H1 (cell line): ENCODE measurements at regions not wholly inside any gene's neighbourhood (a gene's known extent, or its start where the extent isn't known, plus 50 kb on each side); places are given as distances from the start of the nearest gene placed in this dataset.

Source experiments
- CTCF ChIA-PET: fragments of 300-600 bp; sonication (Branson Sonifier 250); formaldehyde crosslinking; loops from one replicate; lab custom pipeline; 2021; ENCODE audit not compliant: partially characterized antibody; lab: Charles Lee
- POLR2A ChIA-PET: fragments of 300-600 bp; sonication (Branson Sonifier 250); formaldehyde crosslinking; loops from one replicate; lab custom pipeline; 2021; ENCODE audit warnings: inconsistent platforms; ENCODE audit not compliant: partially characterized antibody; lab: Charles Lee
- DNase-seq, 2 experiments: peaks; one replicate each; pipeline versions ENCODE4 v3.0.0 to v3.0.0-alpha.2; 2010 to 2022; ENCODE audit warnings: low spot score in 2 of 2, low read depth in 1 of 2, mixed read lengths in 1 of 2
- FAIRE-seq: peaks from 2 replicates; lab custom pipeline; 2011; peaks lifted over from hg19 to GRCh38; lab: Jason Lieb, UNC
- H2AFZ ChIP-seq: 2 replicates; pipeline ENCODE4 v1.8.1; 2012; ENCODE audit warnings: low read length, inconsistent platforms
- H2AK5ac ChIP-seq: 2 replicates; pipeline ENCODE4 v1.6.1; 2013; ENCODE audit warnings: low read depth, low read length
- H2BK120ac ChIP-seq: replicated peaks from 2 replicates; pipeline ENCODE3; 2013; ENCODE audit warnings: low read depth, low read length, inconsistent platforms
- H2BK12ac ChIP-seq: 2 replicates; pipeline ENCODE4 v1.6.1; 2013; ENCODE audit warnings: low read depth, low read length
- H2BK15ac ChIP-seq: 2 replicates; pipeline ENCODE4 v1.6.1; 2013; ENCODE audit warnings: low read length
- H2BK20ac ChIP-seq: 2 replicates; pipeline ENCODE4 v1.6.1; 2013; ENCODE audit warnings: low read length
- H2BK5ac ChIP-seq: 2 replicates; pipeline ENCODE4 v1.6.1; 2013; ENCODE audit warnings: low read depth, low read length
- H3K14ac ChIP-seq: 2 replicates; pipeline ENCODE4 v1.6.1; 2013; ENCODE audit warnings: inconsistent platforms; ENCODE audit not compliant: insufficient read length
- H3K18ac ChIP-seq: 2 replicates; pipeline ENCODE4 v1.6.1; 2013; ENCODE audit warnings: low read length; ENCODE audit errors: extremely low read depth
- H3K23ac ChIP-seq: 2 replicates; pipeline ENCODE4 v1.6.1; 2013; ENCODE audit warnings: inconsistent platforms; ENCODE audit not compliant: insufficient read length
- H3K23me2 ChIP-seq: 2 replicates; pipeline ENCODE4 v1.6.1; 2013; ENCODE audit warnings: low read depth, low read length
- H3K27ac ChIP-seq: 2 replicates; pipeline ENCODE4 v1.6.1; 2011; ENCODE audit warnings: low read depth, low read length, inconsistent platforms
- H3K27me3 ChIP-seq, 4 experiments: replicated peaks in 1 of 4; 1 replicate in 1 of 4; 2 replicates in 3 of 4; pipeline versions ENCODE4 v1.6.1 to v1.8.1; 2011 to 2013; ENCODE audit warnings: low read length in 3 of 4, mild to moderate bottlenecking in 3 of 4, inconsistent platforms in 2 of 4, mixed read lengths in 2 of 4, moderate library complexity in 1 of 4; ENCODE audit not compliant: control insufficient read depth in 3 of 4, insufficient read depth in 3 of 4; ENCODE audit errors: extremely low read depth in 1 of 4
- H3K36me3 ChIP-seq, 4 experiments: 2 replicates each; pipeline versions ENCODE4 v1.6.1 to v1.8.1; 2011 to 2013; ENCODE audit warnings: mild to moderate bottlenecking in 4 of 4, low read length in 3 of 4, moderate library complexity in 2 of 4, control low read depth in 1 of 4, inconsistent platforms in 1 of 4; ENCODE audit not compliant: insufficient read depth in 4 of 4, control insufficient read depth in 2 of 4
- H3K4ac ChIP-seq: replicated peaks from 2 replicates; pipeline ENCODE3; 2013; ENCODE audit warnings: low read length, low read depth, mixed read lengths, inconsistent platforms; ENCODE audit not compliant: insufficient read length
- H3K4me1 ChIP-seq, 4 experiments: replicated peaks in 1 of 4; 1 replicate in 1 of 4; 2 replicates in 3 of 4; pipeline versions ENCODE4 v1.6.1 to v1.8.1; 2011 to 2013; ENCODE audit warnings: low read length in 3 of 4, inconsistent platforms in 2 of 4, mixed read lengths in 1 of 4; ENCODE audit not compliant: insufficient read depth in 4 of 4, control insufficient read depth in 3 of 4
- H3K4me2 ChIP-seq, 2 experiments: 2 replicates each; pipeline versions ENCODE4 v1.6.1 to v1.8.1; 2011 to 2013; ENCODE audit warnings: low read depth in 2 of 2, low read length in 2 of 2, control low read depth in 1 of 2, inconsistent platforms in 1 of 2, mild to moderate bottlenecking in 1 of 2; ENCODE audit not compliant: insufficient read depth in 1 of 2
- H3K4me3 ChIP-seq, 4 experiments: fragments of 200-600, 300-600 bp in 1 of 4; sonication (generic), shearing (Covaris generic), sonication (Bioruptor Twin) in 1 of 4; 2 replicates each; pipeline versions ENCODE4 v1.5.1 to v1.8.1; 2011 to 2016; ENCODE audit warnings: low read length in 4 of 4, low read depth in 3 of 4, control low read depth in 2 of 4, inconsistent platforms in 2 of 4, mild to moderate bottlenecking in 2 of 4, mixed read lengths in 1 of 4, moderate library complexity in 1 of 4; ENCODE audit not compliant: insufficient read depth in 2 of 4; ENCODE audit errors: extremely low read depth in 1 of 4
- H3K56ac ChIP-seq: replicated peaks from 2 replicates; pipeline ENCODE3; 2013; ENCODE audit warnings: low read depth, mild to moderate bottlenecking, mixed read lengths, low read length, inconsistent platforms; ENCODE audit not compliant: insufficient read length
- H3K79me1 ChIP-seq: 2 replicates; pipeline ENCODE4 v1.6.1; 2013; ENCODE audit warnings: low read depth, low read length, control low read depth
- H3K79me2 ChIP-seq, 2 experiments: 2 replicates each; pipeline versions ENCODE4 v1.6.1 to v1.8.1; 2012 to 2013; ENCODE audit warnings: low read length in 2 of 2, mild to moderate bottlenecking in 2 of 2, inconsistent platforms in 1 of 2; ENCODE audit not compliant: insufficient read depth in 2 of 2, control insufficient read depth in 1 of 2
- H3K9ac ChIP-seq, 4 experiments: replicated peaks in 1 of 4; 1 replicate in 1 of 4; 2 replicates in 3 of 4; pipeline versions ENCODE4 v1.6.1 to v1.8.1; 2011 to 2013; ENCODE audit warnings: low read depth in 3 of 4, low read length in 3 of 4, control low read depth in 2 of 4, mild to moderate bottlenecking in 2 of 4, moderate library complexity in 2 of 4, inconsistent platforms in 1 of 4; ENCODE audit errors: extremely low read depth in 1 of 4
- H3K9me3 ChIP-seq, 2 experiments: 2 replicates each; pipeline versions ENCODE4 v1.6.1 to v1.8.1; 2012 to 2013; ENCODE audit warnings: mild to moderate bottlenecking in 2 of 2, moderate library complexity in 2 of 2, control low read depth in 1 of 2, inconsistent platforms in 1 of 2, low read depth in 1 of 2, low read length in 1 of 2, mixed read lengths in 1 of 2; ENCODE audit not compliant: insufficient read depth in 2 of 2
- H4K20me1 ChIP-seq, 2 experiments: replicated peaks in 1 of 2; 2 replicates each; pipeline versions ENCODE3 to v1.8.1; 2011 to 2013; ENCODE audit warnings: inconsistent platforms in 2 of 2, low read length in 2 of 2, mild to moderate bottlenecking in 1 of 2; ENCODE audit not compliant: insufficient read depth in 2 of 2, control insufficient read depth in 1 of 2
- H4K5ac ChIP-seq: 2 replicates; pipeline ENCODE4 v1.6.1; 2013; ENCODE audit warnings: low read length, low read depth, mixed read lengths, inconsistent platforms; ENCODE audit not compliant: insufficient read length
- H4K8ac ChIP-seq: 2 replicates; pipeline ENCODE4 v1.8.0; 2013; ENCODE audit warnings: mild to moderate bottlenecking, moderate library complexity, low read length, inconsistent platforms; ENCODE audit not compliant: insufficient read depth; ENCODE audit errors: extremely low read depth
- H4K91ac ChIP-seq: replicated peaks from 2 replicates; pipeline ENCODE3; 2013; ENCODE audit warnings: low read length, mixed read lengths, inconsistent platforms; ENCODE audit not compliant: insufficient read length
- BACH1 ChIP-seq: IDR thresholded peaks from 2 replicates; pipeline ENCODE4 v1.6.1; 2012; ENCODE audit warnings: low read length, improper control_type of control experiment
- BRCA1 ChIP-seq: IDR thresholded peaks from 2 replicates; pipeline ENCODE4 v1.6.1; 2012; ENCODE audit warnings: low read depth, low read length, improper control_type of control experiment
- CTBP2 ChIP-seq: IDR thresholded peaks from 2 replicates; pipeline ENCODE4 v1.7.0; 2011; ENCODE audit warnings: borderline replicate concordance, mild to moderate bottlenecking, moderate library complexity, mixed read lengths, low read length; ENCODE audit not compliant: insufficient read depth, insufficient read length
- EP300 ChIP-seq, 2 experiments: IDR thresholded peaks; 1 replicate in 1 of 2; 2 replicates in 1 of 2; pipeline ENCODE4 v1.6.1; 2011 to 2012; ENCODE audit warnings: low read depth in 2 of 2, low read length in 2 of 2, mild to moderate bottlenecking in 2 of 2, borderline replicate concordance in 1 of 2, inconsistent platforms in 1 of 2, moderate library complexity in 1 of 2
- JUN ChIP-seq: IDR thresholded peaks from 2 replicates; pipeline ENCODE4 v1.6.1; 2011; ENCODE audit warnings: low read depth, mild to moderate bottlenecking, improper control_type of control experiment, low read length
- NANOG ChIP-seq: IDR thresholded peaks from 2 replicates; pipeline ENCODE4 v1.6.1; 2011; ENCODE audit warnings: low read length, low read depth, mild to moderate bottlenecking, inconsistent platforms; ENCODE audit not compliant: insufficient read depth, poor library complexity, severe bottlenecking
- NRF1 ChIP-seq: IDR thresholded peaks from 2 replicates; pipeline ENCODE4 v1.6.1; 2011; ENCODE audit warnings: mild to moderate bottlenecking, low read depth, low read length, improper control_type of control experiment
- RAD21 ChIP-seq, 2 experiments: IDR thresholded peaks in 1 of 2; conservative IDR thresholded peaks in 1 of 2; 2 replicates each; pipeline ENCODE4 v1.6.1; 2011; ENCODE audit warnings: low read depth in 2 of 2, low read length in 2 of 2, improper control_type of control experiment in 1 of 2, inconsistent platforms in 1 of 2, mild to moderate bottlenecking in 1 of 2, moderate library complexity in 1 of 2
- SIX5 ChIP-seq: IDR thresholded peaks from 2 replicates; pipeline ENCODE4 v1.6.1; 2011; ENCODE audit warnings: mild to moderate bottlenecking, low read depth, low read length
- SRF ChIP-seq: IDR thresholded peaks from 2 replicates; pipeline ENCODE4 v1.6.1; 2011; ENCODE audit warnings: mild to moderate bottlenecking, low read depth, low read length, moderate library complexity
- SUZ12 ChIP-seq: fragments of 200-600 bp; sonication (generic); IDR thresholded peaks from 2 replicates; pipeline ENCODE4 v1.6.1; 2012; ENCODE audit warnings: mild to moderate bottlenecking, inconsistent platforms, low read length, moderate library complexity, mixed read lengths
- ZNF274 ChIP-seq: IDR thresholded peaks from 2 replicates; pipeline ENCODE4 v1.7.0; 2012; ENCODE audit warnings: low read length, borderline replicate concordance; ENCODE audit errors: extremely low read depth
- WGBS, 2 experiments: shearing (Covaris generic) in 1 of 2; methylation state at CpG; one replicate each; pipeline versions ENCODE4 v1.1.6 to v1.1.7; 2013 to 2015; ENCODE audit warnings: low lambda C conversion rate in 2 of 2, mixed read lengths in 2 of 2, inconsistent platforms in 1 of 2, low coverage in 1 of 2, missing lambda C conversion rate in 1 of 2; ENCODE audit not compliant: insufficient replicate concordance in 2 of 2, insufficient coverage in 1 of 2, insufficient read length in 1 of 2; ENCODE audit errors: extremely low coverage in 1 of 2, missing lambda C conversion rate in 1 of 2; 5-methylcytosine and 5-hydroxymethylcytosine counted together
- TF ChIP-seq, protein P1 (sequence below): IDR thresholded peaks from 2 replicates; pipeline ENCODE4 v1.6.1; 2012; ENCODE audit warnings: inconsistent platforms

DNA sequence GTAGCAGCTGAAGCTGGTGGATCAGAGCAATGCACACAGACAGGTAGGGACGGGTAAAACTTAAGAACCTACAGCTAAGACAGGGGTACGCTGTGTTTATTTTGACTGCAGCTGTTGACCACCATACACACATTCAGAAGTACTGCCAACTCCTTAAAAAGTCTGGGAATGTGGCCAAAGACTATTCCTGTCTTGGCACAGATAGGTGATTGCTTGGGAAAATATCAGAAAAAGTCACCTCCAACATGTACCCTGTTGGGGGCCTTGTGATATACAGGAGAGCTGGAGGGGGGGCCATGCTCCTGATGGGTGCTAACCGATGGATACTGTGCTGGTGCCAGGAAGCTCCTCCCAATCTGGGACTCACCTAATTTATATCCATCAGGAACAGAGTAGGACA is 121.2 kb downstream of the VCX2 start:
- no peaks in the 10 kb centered on the region for H3K79me1 ChIP-seq
- no peak overlapping the region for H4K5ac ChIP-seq
- H2BK20ac ChIP-seq = no peak overlapping the region
- FAIRE-seq (no peak), DNase-seq (no peak)
- no peaks in the 10 kb centered on the region for H3K23me2 ChIP-seq
- H3K36me3 ChIP-seq = no peaks in the 10 kb centered on the region
- H3K27ac ChIP-seq = no peak overlapping the region
- no peak overlapping the region for H2AFZ ChIP-seq
- 79% methylated on average over 3 of the region's 3 CpGs; no CpG with 5 or more reads in 1 of the 2 experiments for WGBS, 2 experiments
- H2BK15ac ChIP-seq = no peak overlapping the region
- H3K23ac ChIP-seq = no peak overlapping the region
- H3K9me3 ChIP-seq = no peaks in the 10 kb centered on the region
- TF ChIP-seq RAD21 (IDR thresholded peaks at IDR 0.05 in 1 of 2, conservative IDR thresholded peaks at IDR 0.05 in 1 of 2; ENCODE audit: low read depth in 2 of 2, low read length in 2 of 2) = no peak
- TF ChIP-seq NANOG = no peak
- no peak for TF ChIP-seq BRCA1
- no peak for TF ChIP-seq CTBP2
- TF ChIP-seq NRF1 = no peak
- TF ChIP-seq ZNF274 = no peak
- no peak for TF ChIP-seq SUZ12
- TF ChIP-seq SIX5 = no peak
- no peak for TF ChIP-seq BACH1
- no peak for TF ChIP-seq EP300 (IDR thresholded peaks at IDR 0.05; ENCODE audit: borderline replicate concordance in 1 of 2, low read depth in 2 of 2, low read length in 2 of 2)
- TF ChIP-seq, protein P1, sequence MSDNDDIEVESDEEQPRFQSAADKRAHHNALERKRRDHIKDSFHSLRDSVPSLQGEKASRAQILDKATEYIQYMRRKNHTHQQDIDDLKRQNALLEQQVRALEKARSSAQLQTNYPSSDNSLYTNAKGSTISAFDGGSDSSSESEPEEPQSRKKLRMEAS = no peak
- TF ChIP-seq SRF = no peak
- no peak for TF ChIP-seq JUN
- no peak overlapping the region for H2BK5ac ChIP-seq
- H3K56ac ChIP-seq = no peak overlapping the region
- no peaks in the 10 kb centered on the region for H3K27me3 ChIP-seq
- no peaks in the 10 kb centered on the region for H3K79me2 ChIP-seq
- no peak overlapping the region for H3K9ac ChIP-seq
- CTCF ChIA-PET = no interaction called here
- no peak overlapping the region for H2AK5ac ChIP-seq
- H3K4me1 ChIP-seq = peaks cover 0 to 3% (median 0%) of the 10 kb centered on the region in 4 experiments; a peak in 1 of 7 replicates
- no peak overlapping the region for H3K4ac ChIP-seq
- no peak overlapping the region for H2BK120ac ChIP-seq
- no peaks in the 10 kb centered on the region for H4K20me1 ChIP-seq
- no peak overlapping the region for H4K8ac ChIP-seq
- no peak overlapping the region for H4K91ac ChIP-seq
- H3K18ac ChIP-seq = no peak overlapping the region
- no peak overlapping the region for H3K14ac ChIP-seq
- no peak overlapping the region for H3K4me3 ChIP-seq
- no peak overlapping the region for H2BK12ac ChIP-seq
- POLR2A ChIA-PET = no interaction called here
- no peak overlapping the region for H3K4me2 ChIP-seq
